Activated CD4-positive, alpha-beta T cell treated with anti-CD3 and anti-CD28 coated beads, Interleukin-2, amount 10 ng/mL, durations not matched to agents 24 days and 14 days (primary cell): ENCODE measurements at regions not wholly inside any gene's neighbourhood (a gene's known extent, or its start where the extent isn't known, plus 50 kb on each side); places are given as distances from the start of the nearest gene placed in this dataset.
A peak's percentile ranks its signal among the peaks of the same experiment; 100 is the strongest.

ENCODE experiments used
- DNase-seq: peaks from one replicate; pipeline ENCODE4 v3.0.0; 2022
- H3K27ac Mint-ChIP-seq: one replicate; pipeline ENCODE4 v1.8.0; 2022; ENCODE audit warnings: mild to moderate bottlenecking, mixed read lengths
- H3K27me3 Mint-ChIP-seq: one replicate; pipeline ENCODE4 v1.8.0; 2022; ENCODE audit warnings: mixed read lengths
- H3K36me3 Mint-ChIP-seq: one replicate; pipeline ENCODE4 v1.8.0; 2022; ENCODE audit warnings: low read depth, mild to moderate bottlenecking, mixed read lengths
- H3K4me1 Mint-ChIP-seq: one replicate; pipeline ENCODE4 v1.8.0; 2021; ENCODE audit warnings: mixed read lengths
- H3K4me3 Mint-ChIP-seq: one replicate; pipeline ENCODE4 v1.8.0; 2022; ENCODE audit warnings: mild to moderate bottlenecking, moderate library complexity, mixed read lengths
- H3K9me3 Mint-ChIP-seq: one replicate; pipeline ENCODE4 v1.8.0; 2021; ENCODE audit warnings: mixed read lengths
- intact Hi-C: fragments of 100-400 bp; cut with micrococcal nuclease; formaldehyde crosslinking; loops from one replicate; pipeline ENCODE4 v1.15.1; 2023

DNA sequence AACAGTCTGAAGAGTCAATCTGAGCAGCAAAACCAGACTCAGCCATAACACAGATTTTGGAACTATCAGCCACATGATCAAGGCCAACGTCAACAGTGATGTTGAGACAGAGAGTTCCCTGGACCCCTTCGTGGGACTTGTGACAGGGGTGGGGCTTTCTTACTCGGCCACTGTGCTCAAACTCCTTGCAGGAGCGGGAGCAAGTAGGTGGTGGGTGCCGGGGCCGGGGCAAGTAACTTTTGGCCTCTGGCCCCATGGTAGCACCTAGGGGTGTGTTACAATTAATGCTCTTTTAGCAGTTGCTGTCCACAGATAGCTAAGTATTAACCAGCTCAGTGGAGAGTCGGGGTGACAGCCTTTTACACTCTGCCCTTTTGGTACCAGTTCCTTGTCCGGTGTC, 384.4 kb downstream of the NUAK1 start:
- Mint-ChIP-seq H3K4me1 (no peaks in the 10 kb centered on the region), H3K9me3 (no peaks in the 10 kb centered on the region), H3K27ac (no peak overlapping the region), H3K4me3 (no peak overlapping the region), H3K36me3 (no peaks in the 10 kb centered on the region), H3K27me3 (no peaks in the 10 kb centered on the region)
- DNase-seq = no peak
- intact Hi-C loops = no loop called here

GRCh38 chr12:105756961-105757360, 381.8 kb downstream of the NUAK1 start:
- Mint-ChIP-seq H3K4me3 (no peak overlapping the region), H3K4me1 (no peaks in the 10 kb centered on the region), H3K27ac (no peak overlapping the region), H3K36me3 (no peaks in the 10 kb centered on the region), H3K9me3 (no peaks in the 10 kb centered on the region), H3K27me3 (no peaks in the 10 kb centered on the region)
- intact Hi-C loops = no loop called here
- DNase-seq = no peak

DNA sequence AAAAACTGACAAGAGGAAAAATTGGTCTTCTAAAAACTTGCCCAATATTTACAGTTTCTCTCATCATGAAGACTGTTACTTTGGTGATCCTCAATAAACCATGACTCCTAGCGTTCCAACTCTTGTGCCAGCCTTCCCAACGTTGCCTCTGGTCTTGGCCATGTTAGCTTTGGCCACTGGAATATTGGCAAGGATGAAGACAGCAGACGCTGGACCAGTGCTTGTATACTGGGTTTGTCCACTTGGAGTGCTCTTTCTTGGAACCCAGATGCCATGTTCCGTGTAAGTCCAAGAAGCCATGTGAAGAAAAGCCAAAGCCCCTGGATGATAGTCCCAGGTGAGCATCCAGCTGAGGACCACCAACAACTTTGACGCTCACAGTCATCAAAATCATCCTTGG, 379.6 kb downstream of the NUAK1 start:
- H3K27ac Mint-ChIP-seq = no peak overlapping the region
- no peaks in the 10 kb centered on the region for H3K4me1 Mint-ChIP-seq
- no peaks in the 10 kb centered on the region for H3K27me3 Mint-ChIP-seq
- no peak overlapping the region for H3K4me3 Mint-ChIP-seq
- no peak for DNase-seq
- intact Hi-C loops = no loop called here
- no peaks in the 10 kb centered on the region for H3K36me3 Mint-ChIP-seq
- H3K9me3 Mint-ChIP-seq = no peaks in the 10 kb centered on the region

DNA sequence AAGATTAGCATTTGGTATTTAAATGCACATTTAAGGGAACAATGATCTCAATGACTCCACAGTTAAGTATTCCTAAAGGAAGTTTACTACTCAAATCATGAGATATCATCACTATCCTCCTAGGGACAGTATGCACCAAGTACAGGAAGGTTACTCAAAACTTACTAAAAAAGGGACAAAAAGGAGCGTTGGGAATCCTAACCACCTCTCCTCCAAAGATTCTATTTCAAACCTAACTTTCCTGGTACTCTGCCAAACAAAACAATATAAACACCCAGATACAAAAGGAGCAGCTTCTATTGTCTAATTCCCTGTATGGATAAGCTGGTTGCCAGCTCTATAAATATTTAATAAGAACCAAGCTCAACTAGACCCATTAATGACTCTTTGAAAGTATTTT, 377.7 kb downstream of the NUAK1 start:
- H3K4me1 Mint-ChIP-seq = no peaks in the 10 kb centered on the region
- no peaks in the 10 kb centered on the region for H3K27me3 Mint-ChIP-seq
- H3K9me3 Mint-ChIP-seq = no peaks in the 10 kb centered on the region
- no peaks in the 10 kb centered on the region for H3K36me3 Mint-ChIP-seq
- H3K4me3 Mint-ChIP-seq = no peak overlapping the region
- H3K27ac Mint-ChIP-seq = no peak overlapping the region
- intact Hi-C loops = no loop called here
- DNase-seq = no peak

- no peaks in the 10 kb centered on the region for H3K4me1 Mint-ChIP-seq
Measured at GRCh38 chr12:105764216-105764835, 374.4 kb downstream of the NUAK1 start.

GRCh38 chr12:105765053-105766014, 373.4 kb downstream of the NUAK1 start:
- intact Hi-C loops = no loop called here

More at GRCh38 chr12:105764216-105764835, 374.4 kb downstream of the NUAK1 start:
- no peak for DNase-seq
- no peak overlapping the region for H3K4me3 Mint-ChIP-seq
- intact Hi-C loops = no loop called here
- no peaks in the 10 kb centered on the region for H3K36me3 Mint-ChIP-seq
- H3K27ac Mint-ChIP-seq = no peak overlapping the region
- H3K27me3 Mint-ChIP-seq = peaks cover 5% of the 10 kb centered on the region
- no peaks in the 10 kb centered on the region for H3K9me3 Mint-ChIP-seq

GRCh38 chr12:105766029-105766428, 372.7 kb downstream of the NUAK1 start:
- H3K27me3 Mint-ChIP-seq = peaks cover 5% of the 10 kb centered on the region
- H3K36me3 Mint-ChIP-seq = no peaks in the 10 kb centered on the region
- H3K9me3 Mint-ChIP-seq = no peaks in the 10 kb centered on the region
- no peak overlapping the region for H3K4me3 Mint-ChIP-seq
- intact Hi-C loops = no loop called here
- H3K4me1 Mint-ChIP-seq = no peaks in the 10 kb centered on the region
- DNase-seq = no peak
- no peak overlapping the region for H3K27ac Mint-ChIP-seq

More at GRCh38 chr12:105765053-105766014, 373.4 kb downstream of the NUAK1 start:
- Mint-ChIP-seq H3K27ac (no peak overlapping the region), H3K27me3 (peaks cover 5% of the 10 kb centered on the region), H3K9me3 (no peaks in the 10 kb centered on the region), H3K4me1 (no peaks in the 10 kb centered on the region), H3K36me3 (no peaks in the 10 kb centered on the region), H3K4me3 (no peak overlapping the region)
- no peak for DNase-seq

DNA sequence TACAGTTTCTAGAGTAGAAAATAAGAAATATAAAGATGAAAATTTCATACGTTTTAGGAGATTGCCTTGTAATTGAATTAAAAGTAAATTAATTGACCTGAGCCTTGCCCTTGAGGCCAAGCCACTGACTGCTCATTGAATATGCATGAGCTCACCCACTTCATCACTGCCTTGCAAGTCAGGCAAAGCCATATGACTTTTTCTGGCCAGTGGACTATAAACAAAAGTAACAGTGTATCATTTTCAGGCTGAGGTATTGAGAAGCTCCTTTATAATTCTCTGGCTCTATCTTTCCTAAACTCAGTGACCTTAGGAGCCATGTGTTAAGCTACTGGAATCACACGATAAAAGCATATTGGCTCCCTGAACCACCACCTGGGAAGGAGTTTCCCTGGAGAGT, 369.3 kb downstream of the NUAK1 start:
- Mint-ChIP-seq H3K27ac (no peak overlapping the region), H3K27me3 (peaks cover 6% of the 10 kb centered on the region), H3K36me3 (no peaks in the 10 kb centered on the region), H3K4me3 (no peak overlapping the region), H3K4me1 (no peaks in the 10 kb centered on the region), H3K9me3 (no peaks in the 10 kb centered on the region)
- no peak for DNase-seq
- intact Hi-C loops = no loop called here

- no peaks in the 10 kb centered on the region for H3K4me1 Mint-ChIP-seq
- no peaks in the 10 kb centered on the region for H3K9me3 Mint-ChIP-seq
- no peak for DNase-seq
- H3K27ac Mint-ChIP-seq = no peak overlapping the region
- intact Hi-C loops = no loop called here
- H3K27me3 Mint-ChIP-seq = peaks cover 2% of the 10 kb centered on the region
- no peaks in the 10 kb centered on the region for H3K36me3 Mint-ChIP-seq
- H3K4me3 Mint-ChIP-seq = no peak overlapping the region
Measured at GRCh38 chr12:105773471-105773870, 365.3 kb downstream of the NUAK1 start.

DNA sequence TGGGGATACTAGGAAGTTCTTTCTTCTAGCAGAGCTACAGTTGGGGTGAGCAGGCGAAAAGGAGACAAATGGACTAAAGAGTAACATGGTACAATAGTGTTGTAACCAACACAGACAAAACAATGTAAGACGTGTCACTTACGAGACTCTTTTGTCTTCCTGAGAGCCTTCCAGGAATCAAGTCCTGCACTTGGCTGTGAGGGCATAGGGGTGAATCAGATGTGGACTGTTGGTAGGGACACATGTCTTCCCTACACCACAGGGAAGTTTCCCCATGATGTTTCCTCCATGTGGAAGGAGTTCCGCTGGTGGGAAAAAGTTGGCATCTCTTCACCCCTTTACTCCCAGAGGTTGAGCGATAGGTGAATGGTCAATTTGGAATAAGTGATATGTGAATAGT, 364.7 kb downstream of the NUAK1 start:
- H3K4me3 Mint-ChIP-seq = no peak overlapping the region
- intact Hi-C loops = no loop called here
- H3K36me3 Mint-ChIP-seq = no peaks in the 10 kb centered on the region
- peaks cover 2% of the 10 kb centered on the region for H3K27me3 Mint-ChIP-seq
- DNase-seq = no peak
- H3K9me3 Mint-ChIP-seq = no peaks in the 10 kb centered on the region
- H3K27ac Mint-ChIP-seq = no peak overlapping the region
- no peaks in the 10 kb centered on the region for H3K4me1 Mint-ChIP-seq

- no peaks in the 10 kb centered on the region for H3K9me3 Mint-ChIP-seq
- no peak overlapping the region for H3K27ac Mint-ChIP-seq
- H3K4me1 Mint-ChIP-seq = no peaks in the 10 kb centered on the region
- H3K27me3 Mint-ChIP-seq = peaks cover 2% of the 10 kb centered on the region
- no peak for DNase-seq
- intact Hi-C loops = no loop called here
- H3K36me3 Mint-ChIP-seq = no peaks in the 10 kb centered on the region
- H3K4me3 Mint-ChIP-seq = no peak overlapping the region
Measured at GRCh38 chr12:105775343-105775742, 363.4 kb downstream of the NUAK1 start.

DNA sequence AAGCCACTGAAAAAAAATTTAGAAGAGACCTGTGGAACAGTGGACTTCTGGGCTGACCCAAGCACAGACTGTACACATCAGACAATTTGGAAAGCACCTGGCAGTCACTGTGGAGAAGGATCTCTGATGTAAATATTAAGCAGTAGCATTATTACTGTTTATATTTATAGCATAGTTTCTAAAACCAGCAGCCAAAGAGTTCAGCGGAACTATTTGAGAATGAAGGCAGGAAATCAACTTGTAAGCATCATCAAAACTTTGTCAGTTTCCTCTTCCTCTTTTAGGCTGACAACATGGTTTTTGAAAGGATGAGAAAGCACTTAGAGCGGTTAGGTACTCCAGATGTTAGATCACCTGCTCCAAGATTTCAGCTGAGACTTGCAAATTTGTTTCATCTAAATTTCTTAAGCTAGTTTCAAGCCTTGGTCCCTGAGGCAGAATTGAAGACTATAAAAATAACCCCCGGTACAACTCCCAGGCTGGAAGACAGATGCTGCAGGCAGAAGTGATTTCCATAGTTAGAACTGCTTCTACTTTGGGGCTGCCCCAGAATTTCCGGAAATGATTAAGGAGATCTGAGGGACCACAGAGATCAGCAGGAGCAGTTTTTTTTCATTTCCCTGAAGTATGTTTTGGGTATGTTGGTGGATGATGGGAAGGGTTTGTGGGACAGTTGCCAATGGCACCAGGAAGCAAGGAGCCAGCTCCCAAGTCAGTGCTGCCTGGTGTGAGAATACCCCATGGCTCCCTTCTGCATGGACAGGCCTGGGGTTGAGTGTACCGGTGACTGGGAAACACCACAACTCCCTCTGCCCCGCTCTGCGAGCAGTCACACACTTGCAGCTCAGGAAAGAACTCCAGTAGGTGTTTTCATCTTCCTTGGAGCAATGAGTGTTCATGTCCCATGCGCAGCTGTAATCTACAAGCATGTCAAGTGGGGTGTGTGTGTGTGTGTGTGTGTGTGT, 354.5 kb downstream of the NUAK1 start:
- peaks cover 6% of the 10 kb centered on the region for H3K4me1 Mint-ChIP-seq
- H3K36me3 Mint-ChIP-seq = no peaks in the 10 kb centered on the region
- no peak overlapping the region for H3K4me3 Mint-ChIP-seq
- intact Hi-C loops = no loop called here
- H3K9me3 Mint-ChIP-seq = no peaks in the 10 kb centered on the region
- H3K27ac Mint-ChIP-seq = no peak overlapping the region
- peaks cover 4% of the 10 kb centered on the region for H3K27me3 Mint-ChIP-seq
- no peak for DNase-seq

- H3K4me1 Mint-ChIP-seq = no peaks in the 10 kb centered on the region
- no peak overlapping the region for H3K4me3 Mint-ChIP-seq
- no peaks in the 10 kb centered on the region for H3K36me3 Mint-ChIP-seq
- intact Hi-C loops = no loop called here
- peak; percentile 20 for DNase-seq
- peaks cover 6% of the 10 kb centered on the region for H3K27me3 Mint-ChIP-seq
- H3K9me3 Mint-ChIP-seq = no peaks in the 10 kb centered on the region
- H3K27ac Mint-ChIP-seq = no peak overlapping the region
Measured at GRCh38 chr12:105793421-105793820, 345.3 kb downstream of the NUAK1 start.
